SK-N-SH treated with all-trans-retinoic acid at 6 μM for 48 hours (cell line): ENCODE measurements at regions not wholly inside any gene's neighbourhood (a gene's known extent, or its start where the extent isn't known, plus 50 kb on each side); places are given as distances from the start of the nearest gene placed in this dataset.

Experiments used
- CREB5 ChIP-seq: fragments of 250-450 bp; sonication (Bioruptor Pico); IDR thresholded peaks from 2 replicates; pipeline ENCODE4 v1.5.1; 2020; ENCODE audit warnings: low read depth, mild to moderate bottlenecking, moderate library complexity
- PATZ1 ChIP-seq: fragments of 250-450 bp; sonication (Bioruptor Pico); IDR thresholded peaks from 2 replicates; pipeline ENCODE4 v1.8.0; 2020; ENCODE audit warnings: mild to moderate bottlenecking, moderate library complexity, borderline replicate concordance

GRCh38 chr10:52915391-52915790 is 142.8 kb upstream of the MBL2 start:
- TF ChIP-seq PATZ1 (CRISPR knock-in tag) (no peak), CREB5 (CRISPR knock-in tag) (no peak)
